HL-60 (cell line): ENCODE measurements at regions not wholly inside any gene's neighbourhood (a gene's known extent, or its start where the extent isn't known, plus 50 kb on each side); places are given as distances from the start of the nearest gene placed in this dataset.

Source experiments
- CTCF ChIP-seq: IDR thresholded peaks from one replicate; pipeline ENCODE4 v1.5.1; 2011; ENCODE audit warnings: low read length, control low read depth, inconsistent platforms; ENCODE audit not compliant: insufficient read depth
- POLR2AphosphoS5 ChIP-seq: IDR thresholded peaks from 2 replicates; pipeline ENCODE4 v1.6.1; 2012; ENCODE audit warnings: low read depth
- TF ChIP-seq, protein P1 (sequence below): IDR thresholded peaks from 2 replicates; pipeline ENCODE4 v1.6.1; 2012; ENCODE audit warnings: low read depth; ENCODE audit not compliant: insufficient replicate concordance

GRCh38 chr15:81071120-81071519 lies 63.0 kb upstream of the CFAP161 start:
- no peak for TF ChIP-seq CTCF
- no peak for TF ChIP-seq POLR2AphosphoS5
- TF ChIP-seq, protein P1, sequence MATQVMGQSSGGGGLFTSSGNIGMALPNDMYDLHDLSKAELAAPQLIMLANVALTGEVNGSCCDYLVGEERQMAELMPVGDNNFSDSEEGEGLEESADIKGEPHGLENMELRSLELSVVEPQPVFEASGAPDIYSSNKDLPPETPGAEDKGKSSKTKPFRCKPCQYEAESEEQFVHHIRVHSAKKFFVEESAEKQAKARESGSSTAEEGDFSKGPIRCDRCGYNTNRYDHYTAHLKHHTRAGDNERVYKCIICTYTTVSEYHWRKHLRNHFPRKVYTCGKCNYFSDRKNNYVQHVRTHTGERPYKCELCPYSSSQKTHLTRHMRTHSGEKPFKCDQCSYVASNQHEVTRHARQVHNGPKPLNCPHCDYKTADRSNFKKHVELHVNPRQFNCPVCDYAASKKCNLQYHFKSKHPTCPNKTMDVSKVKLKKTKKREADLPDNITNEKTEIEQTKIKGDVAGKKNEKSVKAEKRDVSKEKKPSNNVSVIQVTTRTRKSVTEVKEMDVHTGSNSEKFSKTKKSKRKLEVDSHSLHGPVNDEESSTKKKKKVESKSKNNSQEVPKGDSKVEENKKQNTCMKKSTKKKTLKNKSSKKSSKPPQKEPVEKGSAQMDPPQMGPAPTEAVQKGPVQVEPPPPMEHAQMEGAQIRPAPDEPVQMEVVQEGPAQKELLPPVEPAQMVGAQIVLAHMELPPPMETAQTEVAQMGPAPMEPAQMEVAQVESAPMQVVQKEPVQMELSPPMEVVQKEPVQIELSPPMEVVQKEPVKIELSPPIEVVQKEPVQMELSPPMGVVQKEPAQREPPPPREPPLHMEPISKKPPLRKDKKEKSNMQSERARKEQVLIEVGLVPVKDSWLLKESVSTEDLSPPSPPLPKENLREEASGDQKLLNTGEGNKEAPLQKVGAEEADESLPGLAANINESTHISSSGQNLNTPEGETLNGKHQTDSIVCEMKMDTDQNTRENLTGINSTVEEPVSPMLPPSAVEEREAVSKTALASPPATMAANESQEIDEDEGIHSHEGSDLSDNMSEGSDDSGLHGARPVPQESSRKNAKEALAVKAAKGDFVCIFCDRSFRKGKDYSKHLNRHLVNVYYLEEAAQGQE: no peak
